ENCODE measurements at regions not wholly inside any gene's neighbourhood (a gene's known extent, or its start where the extent isn't known, plus 50 kb on each side); places are given as distances from the start of the nearest gene placed in this dataset.

DNA sequence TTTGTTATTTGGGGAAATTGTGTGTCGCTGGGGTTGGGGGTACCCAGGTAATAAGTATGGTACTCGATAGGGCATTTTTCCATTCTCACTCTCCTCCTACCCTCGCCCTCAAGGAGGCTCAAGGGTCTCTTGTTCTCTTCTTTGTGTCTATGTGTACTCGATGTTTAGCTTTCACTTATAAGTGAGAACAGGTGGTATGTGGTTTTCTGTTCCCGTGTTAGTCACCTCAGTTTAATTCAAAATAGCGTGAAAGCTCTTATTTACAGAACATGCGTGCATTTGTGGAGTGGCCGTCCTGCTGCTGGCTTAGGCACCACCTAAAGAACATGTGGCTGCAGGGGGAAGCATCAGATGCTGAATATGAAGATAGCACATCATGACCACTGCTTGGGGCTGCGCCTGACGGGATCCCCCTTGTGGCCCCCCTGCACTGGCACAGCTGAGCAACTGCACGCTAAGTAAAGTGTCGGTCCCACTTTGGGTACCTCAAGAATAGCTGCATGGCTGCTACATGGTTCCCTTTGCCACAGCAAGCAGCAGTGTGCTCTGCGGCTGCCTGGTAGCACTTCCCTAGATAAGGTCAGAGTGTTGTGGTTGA is 569.0 kb downstream of the DCDC2C start:
- DNase-seq (ENCODE audit: low read depth) = no peak
- H3K4me3 ChIP-seq (replicated peaks; ENCODE audit: low read depth, low read length) = no peak overlapping the region
- TF ChIP-seq, protein P1, sequence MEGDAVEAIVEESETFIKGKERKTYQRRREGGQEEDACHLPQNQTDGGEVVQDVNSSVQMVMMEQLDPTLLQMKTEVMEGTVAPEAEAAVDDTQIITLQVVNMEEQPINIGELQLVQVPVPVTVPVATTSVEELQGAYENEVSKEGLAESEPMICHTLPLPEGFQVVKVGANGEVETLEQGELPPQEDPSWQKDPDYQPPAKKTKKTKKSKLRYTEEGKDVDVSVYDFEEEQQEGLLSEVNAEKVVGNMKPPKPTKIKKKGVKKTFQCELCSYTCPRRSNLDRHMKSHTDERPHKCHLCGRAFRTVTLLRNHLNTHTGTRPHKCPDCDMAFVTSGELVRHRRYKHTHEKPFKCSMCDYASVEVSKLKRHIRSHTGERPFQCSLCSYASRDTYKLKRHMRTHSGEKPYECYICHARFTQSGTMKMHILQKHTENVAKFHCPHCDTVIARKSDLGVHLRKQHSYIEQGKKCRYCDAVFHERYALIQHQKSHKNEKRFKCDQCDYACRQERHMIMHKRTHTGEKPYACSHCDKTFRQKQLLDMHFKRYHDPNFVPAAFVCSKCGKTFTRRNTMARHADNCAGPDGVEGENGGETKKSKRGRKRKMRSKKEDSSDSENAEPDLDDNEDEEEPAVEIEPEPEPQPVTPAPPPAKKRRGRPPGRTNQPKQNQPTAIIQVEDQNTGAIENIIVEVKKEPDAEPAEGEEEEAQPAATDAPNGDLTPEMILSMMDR (IDR thresholded peaks at IDR 0.05; ENCODE audit: low read length, missing control alignments) = no peak

DNA sequence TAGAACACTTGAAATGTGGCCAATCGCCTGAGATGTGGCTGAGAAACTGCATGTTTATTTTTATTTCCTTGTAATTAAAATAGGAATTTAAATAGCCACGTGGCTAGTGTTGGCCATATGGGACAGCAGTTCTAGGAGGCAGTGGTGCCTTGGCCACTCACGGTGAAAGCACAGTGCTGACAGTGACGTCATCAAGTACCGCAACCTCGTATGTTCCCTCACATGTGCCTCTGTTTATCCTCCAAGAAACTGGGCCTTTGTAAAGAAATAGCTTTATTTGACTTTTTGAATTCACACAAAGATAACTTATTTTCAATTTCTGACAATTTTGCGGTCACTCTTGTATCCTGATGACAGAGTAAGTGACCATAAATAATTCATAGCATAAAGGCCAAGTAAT is 575.0 kb downstream of the DCDC2C start:
- no peak for DNase-seq (ENCODE audit: low read depth)
- TF ChIP-seq, protein P1 (IDR thresholded peaks at IDR 0.05; ENCODE audit: low read length, missing control alignments) = no peak
- no peak overlapping the region for H3K4me3 ChIP-seq (replicated peaks; ENCODE audit: low read depth, low read length)

DNA sequence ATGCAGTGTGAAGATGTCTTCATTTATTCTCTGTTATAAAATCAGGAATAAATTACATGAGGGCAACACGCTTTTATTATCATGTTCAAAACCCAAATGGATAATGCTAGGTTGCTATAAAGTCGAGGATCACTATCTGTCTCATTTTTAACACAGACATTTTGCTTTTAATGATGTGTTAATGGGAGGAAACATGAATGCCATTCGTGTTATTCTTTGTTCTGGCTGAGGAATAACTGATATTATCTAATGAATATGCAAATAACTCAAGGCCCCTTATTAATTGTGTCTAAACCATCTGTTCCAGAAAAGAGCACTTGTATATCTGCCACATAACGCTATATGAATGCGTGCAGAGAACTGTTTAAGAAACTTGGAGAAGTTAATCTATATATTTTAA is 576.1 kb downstream of the DCDC2C start:
- H3K4me3 ChIP-seq (replicated peaks; ENCODE audit: low read depth, low read length) = no peak overlapping the region
- TF ChIP-seq, protein P1 (IDR thresholded peaks at IDR 0.05; ENCODE audit: low read length, missing control alignments) = no peak
- DNase-seq (ENCODE audit: low read depth) = no peak

DNA sequence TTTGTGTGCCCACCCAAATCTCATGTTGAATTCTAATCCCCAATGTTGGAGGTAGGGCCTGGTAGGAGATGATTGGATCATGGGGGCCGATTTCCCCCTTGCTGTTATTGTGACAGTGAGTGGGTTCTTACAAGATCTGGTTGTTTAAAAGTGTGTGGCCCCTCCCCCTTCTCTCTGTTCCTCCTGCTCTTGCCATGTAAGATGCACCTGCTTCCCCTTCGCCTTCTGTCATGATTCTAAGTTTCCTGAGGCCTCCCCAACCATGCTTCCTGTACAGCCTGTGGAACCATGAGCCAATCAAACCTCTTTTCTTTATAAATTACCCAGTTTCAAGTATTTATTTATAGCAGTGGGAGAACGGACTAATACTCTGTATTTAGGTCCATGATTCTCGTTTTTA is 588.1 kb downstream of the DCDC2C start:
- DNase-seq (ENCODE audit: low read depth) = no peak
- TF ChIP-seq, protein P1 (IDR thresholded peaks at IDR 0.05; ENCODE audit: low read length, missing control alignments) = no peak
- no peak overlapping the region for H3K4me3 ChIP-seq (replicated peaks; ENCODE audit: low read depth, low read length)

DNA sequence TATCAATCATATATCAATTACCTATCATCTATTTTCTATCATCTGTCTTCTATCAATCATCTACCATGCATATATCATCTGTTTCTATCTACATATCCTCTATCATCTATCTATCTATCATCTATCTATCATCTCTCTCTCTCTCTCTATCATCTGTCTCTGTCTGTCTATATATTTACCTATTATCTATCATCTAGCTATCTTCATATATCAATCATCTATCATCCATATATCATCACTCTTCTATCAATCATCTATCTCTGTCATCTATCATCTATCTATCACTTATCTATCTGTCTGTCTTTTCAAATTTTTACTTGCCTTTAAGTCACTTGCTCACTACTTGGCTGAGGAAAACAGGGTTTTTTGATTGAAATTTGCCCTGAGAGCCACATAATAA is 592.3 kb downstream of the DCDC2C start:
- no peak for DNase-seq (ENCODE audit: low read depth)
- TF ChIP-seq, protein P1 (IDR thresholded peaks at IDR 0.05; ENCODE audit: low read length, missing control alignments) = no peak
- H3K4me3 ChIP-seq (replicated peaks; ENCODE audit: low read depth, low read length) = no peak overlapping the region

DNA sequence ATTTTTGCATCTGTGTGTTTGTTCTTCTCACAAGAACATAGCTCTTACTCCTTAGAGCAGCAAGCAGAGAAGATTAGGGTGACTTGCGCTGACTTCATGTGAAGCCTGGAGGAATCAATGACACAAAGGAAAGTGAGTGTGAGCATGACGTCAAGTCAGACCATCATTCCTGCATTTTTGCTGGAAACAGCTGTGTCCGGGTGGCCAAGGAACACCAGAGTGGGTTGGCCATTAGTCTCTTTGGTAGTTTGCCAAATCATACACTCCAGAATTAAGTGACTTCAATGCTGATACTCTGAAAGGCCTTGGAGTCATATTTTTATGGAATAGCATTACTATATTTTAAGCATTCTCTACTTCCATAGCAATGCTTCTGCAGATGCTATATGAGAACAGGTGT is 597.2 kb downstream of the DCDC2C start:
- no peak for DNase-seq (ENCODE audit: low read depth)
- H3K4me3 ChIP-seq (replicated peaks; ENCODE audit: low read depth, low read length) = no peak overlapping the region
- TF ChIP-seq, protein P1 (IDR thresholded peaks at IDR 0.05; ENCODE audit: low read length, missing control alignments) = no peak

DNA sequence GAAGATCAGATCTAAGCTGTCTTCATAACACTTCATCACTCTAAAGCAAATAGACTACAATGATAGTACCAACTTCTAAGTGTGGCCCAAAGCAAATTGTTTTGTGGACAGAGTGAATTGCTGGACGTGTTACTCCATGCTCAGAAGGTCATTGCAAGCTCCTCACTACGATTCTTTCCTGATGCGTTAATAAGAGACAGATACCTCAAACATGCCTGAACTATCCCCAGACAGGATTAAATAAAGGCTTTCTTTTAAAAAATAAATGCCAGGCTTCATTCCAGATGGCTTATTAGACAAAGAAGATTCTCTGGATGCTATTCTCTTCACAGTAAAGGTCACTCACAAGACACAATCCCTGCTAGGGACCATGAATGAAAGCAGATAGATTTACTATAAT is 621.2 kb downstream of the DCDC2C start:
- no peak for DNase-seq (ENCODE audit: low read depth)
- no peak overlapping the region for H3K4me3 ChIP-seq (replicated peaks; ENCODE audit: low read depth, low read length)
- TF ChIP-seq, protein P1 (IDR thresholded peaks at IDR 0.05; ENCODE audit: low read length, missing control alignments) = no peak

Measured in fibroblast of pulmonary artery (primary cell).